ENCODE measurements at regions not wholly inside any gene's neighbourhood (a gene's known extent, or its start where the extent isn't known, plus 50 kb on each side); places are given as distances from the start of the nearest gene placed in this dataset.

GRCh38 chr20:22315771-22316170 lies 268.6 kb downstream of the FOXA2 start:
- no peak for TF ChIP-seq POLR2A (IDR thresholded peaks at IDR 0.05; ENCODE audit: extremely low read depth, insufficient read length)
- TF ChIP-seq MAX (IDR thresholded peaks at IDR 0.05; ENCODE audit: low read depth, low read length) = no peak
- no peak for TF ChIP-seq CTCF (IDR thresholded peaks at IDR 0.05; ENCODE audit: low read depth, low read length)
- no peak for TF ChIP-seq MYC (IDR thresholded peaks at IDR 0.05; ENCODE audit: low read depth, low read length)
- H3K4me3 ChIP-seq (ENCODE audit: low read depth, low read length) = no peak overlapping the region
- DNase-seq (ENCODE audit: low read depth) = no peak

- no peak for DNase-seq (ENCODE audit: low read depth)
- TF ChIP-seq CTCF (IDR thresholded peaks at IDR 0.05; ENCODE audit: low read depth, low read length) = no peak
- no peak overlapping the region for H3K4me3 ChIP-seq (ENCODE audit: low read depth, low read length)
Measured at GRCh38 chr20:22315073-22315472, 269.3 kb downstream of the FOXA2 start.

GRCh38 chr20:22312744-22313346 lies 271.5 kb downstream of the FOXA2 start:
- H3K4me3 ChIP-seq (ENCODE audit: low read depth, low read length) = no peak overlapping the region
- TF ChIP-seq CTCF (IDR thresholded peaks at IDR 0.05; ENCODE audit: low read depth, low read length) (peak; percentile 60), POLR2A (IDR thresholded peaks at IDR 0.05; ENCODE audit: extremely low read depth, insufficient read length) (no peak)
- peak; percentile 30 for DNase-seq (ENCODE audit: low read depth)

- no peak for TF ChIP-seq CTCF (IDR thresholded peaks at IDR 0.05; ENCODE audit: low read depth, low read length)
- no peak for TF ChIP-seq MYC (IDR thresholded peaks at IDR 0.05; ENCODE audit: low read depth, low read length)
- no peak for TF ChIP-seq MAX (IDR thresholded peaks at IDR 0.05; ENCODE audit: low read depth, low read length)
- no peak for TF ChIP-seq POLR2A (IDR thresholded peaks at IDR 0.05; ENCODE audit: extremely low read depth, insufficient read length)
- no peak overlapping the region for H3K4me3 ChIP-seq (ENCODE audit: low read depth, low read length)
- no peak for DNase-seq (ENCODE audit: low read depth)
Measured at GRCh38 chr20:22308934-22309333, 275.4 kb downstream of the FOXA2 start.

GRCh38 chr20:22307409-22307808 lies 277.0 kb downstream of the FOXA2 start:
- H3K4me3 ChIP-seq (ENCODE audit: low read depth, low read length) = no peak overlapping the region
- TF ChIP-seq POLR2A (IDR thresholded peaks at IDR 0.05; ENCODE audit: extremely low read depth, insufficient read length) = no peak
- TF ChIP-seq MAX (IDR thresholded peaks at IDR 0.05; ENCODE audit: low read depth, low read length) = no peak
- TF ChIP-seq CTCF (IDR thresholded peaks at IDR 0.05; ENCODE audit: low read depth, low read length) = no peak
- no peak for TF ChIP-seq MYC (IDR thresholded peaks at IDR 0.05; ENCODE audit: low read depth, low read length)
- no peak for DNase-seq (ENCODE audit: low read depth)

GRCh38 chr20:22305381-22305780 lies 279.0 kb downstream of the FOXA2 start:
- H3K4me3 ChIP-seq (ENCODE audit: low read depth, low read length) = no peak overlapping the region
- TF ChIP-seq CTCF (IDR thresholded peaks at IDR 0.05; ENCODE audit: low read depth, low read length) (no peak), MYC (IDR thresholded peaks at IDR 0.05; ENCODE audit: low read depth, low read length) (no peak), POLR2A (IDR thresholded peaks at IDR 0.05; ENCODE audit: extremely low read depth, insufficient read length) (no peak), MAX (IDR thresholded peaks at IDR 0.05; ENCODE audit: low read depth, low read length) (no peak)
- DNase-seq (ENCODE audit: low read depth) = no peak

All from NB4 (cell line).